HG02981 (cell line): ENCODE measurements at regions not wholly inside any gene's neighbourhood (a gene's known extent, or its start where the extent isn't known, plus 50 kb on each side); places are given as distances from the start of the nearest gene placed in this dataset.
"Not testable (repeated sequence)": the region's sequence is repeated elsewhere in the genome, so short reads cannot be mapped to it uniquely, and the experiment has no call there.

ENCODE experiments used
- ATAC-seq: cut with Tn5 transposase; IDR thresholded peaks from one replicate; pipeline ENCODE4 v1.9.1; 2021; ENCODE audit warnings: mild to moderate bottlenecking, moderate library complexity; ENCODE audit not compliant: unreplicated experiment

DNA sequence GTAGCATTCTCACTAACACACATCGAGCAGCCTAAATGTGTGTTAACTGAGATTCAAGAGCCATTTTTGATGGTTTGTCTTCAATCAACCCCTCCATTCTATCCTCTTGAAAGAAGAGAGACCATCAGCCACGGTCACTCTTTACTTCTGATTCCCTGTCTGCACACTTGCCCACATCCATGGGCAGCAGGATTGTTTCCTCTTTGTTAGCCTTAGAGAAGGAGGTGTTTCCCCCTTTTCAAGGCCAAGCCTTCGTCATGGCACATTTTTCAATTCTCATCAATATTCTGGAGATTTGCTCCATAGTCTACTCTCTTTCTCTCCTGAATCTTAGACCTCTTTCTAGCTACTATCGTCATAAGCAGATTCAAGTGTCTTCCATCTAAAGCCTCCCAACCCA lies 522.4 kb upstream of the NAALADL2 start:
- ATAC-seq: no peak

DNA sequence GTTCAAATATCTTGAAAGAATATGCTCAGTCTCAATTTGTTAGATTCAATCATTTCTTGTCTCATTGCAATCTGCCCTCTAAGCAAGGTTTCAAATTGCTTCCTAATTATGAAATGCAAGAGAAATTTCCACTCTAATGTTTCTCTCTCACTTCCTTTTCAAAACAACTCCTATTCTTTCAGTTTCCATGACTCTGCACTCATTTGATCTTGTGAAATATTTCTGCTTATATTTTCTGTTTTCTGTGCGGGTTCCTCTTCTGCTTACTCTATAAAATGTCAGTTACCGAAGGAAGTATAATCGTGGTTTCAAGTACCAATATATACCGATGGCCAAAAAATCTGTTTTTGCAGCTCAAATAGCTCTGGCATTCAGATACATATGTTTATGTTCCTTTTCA lies 521.9 kb upstream of the NAALADL2 start:
- no peak for ATAC-seq

DNA sequence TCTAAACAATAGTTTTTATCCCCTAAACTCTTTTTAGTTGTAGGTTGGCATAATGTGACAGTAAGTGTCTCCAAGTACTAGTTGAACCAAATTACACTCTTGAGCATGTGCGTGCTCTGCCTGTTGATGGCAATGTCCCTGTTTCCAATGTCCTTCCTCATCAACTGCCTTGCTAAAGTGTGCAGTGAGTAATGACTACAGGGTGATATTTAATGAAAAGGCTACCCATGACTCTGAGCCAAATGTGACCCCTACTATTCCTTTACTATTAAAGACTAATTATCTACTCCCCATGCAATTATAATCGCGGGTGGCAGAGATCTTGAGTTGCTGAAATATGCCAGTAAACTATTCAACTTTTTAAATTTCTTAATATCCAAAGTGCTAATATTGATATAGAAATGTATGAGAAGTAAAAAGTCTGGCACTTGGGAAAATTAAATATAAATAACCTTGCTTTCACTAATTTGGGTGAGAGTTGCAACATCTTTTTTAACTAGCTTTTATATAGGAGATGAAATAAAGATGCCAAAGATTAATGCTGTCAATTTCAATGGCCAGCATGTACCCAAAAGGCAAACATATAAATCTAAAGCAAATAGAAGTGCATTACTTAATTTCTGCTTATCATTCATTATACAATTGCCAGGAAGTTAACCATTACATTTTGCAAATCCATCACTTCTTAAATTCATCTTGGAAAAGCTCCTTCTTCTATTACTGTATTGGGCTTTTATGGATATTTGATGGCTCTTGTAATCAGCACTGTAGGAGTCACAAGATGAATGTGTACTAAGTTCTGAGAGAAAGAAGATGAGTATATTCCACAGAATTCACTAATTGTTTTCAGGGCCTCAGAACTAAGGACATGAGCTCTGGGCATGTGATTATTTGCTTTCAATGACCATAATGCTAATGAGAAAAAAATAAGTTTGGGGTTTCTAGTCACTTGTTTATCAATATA lies 518.2 kb upstream of the NAALADL2 start:
- no peak for ATAC-seq

DNA sequence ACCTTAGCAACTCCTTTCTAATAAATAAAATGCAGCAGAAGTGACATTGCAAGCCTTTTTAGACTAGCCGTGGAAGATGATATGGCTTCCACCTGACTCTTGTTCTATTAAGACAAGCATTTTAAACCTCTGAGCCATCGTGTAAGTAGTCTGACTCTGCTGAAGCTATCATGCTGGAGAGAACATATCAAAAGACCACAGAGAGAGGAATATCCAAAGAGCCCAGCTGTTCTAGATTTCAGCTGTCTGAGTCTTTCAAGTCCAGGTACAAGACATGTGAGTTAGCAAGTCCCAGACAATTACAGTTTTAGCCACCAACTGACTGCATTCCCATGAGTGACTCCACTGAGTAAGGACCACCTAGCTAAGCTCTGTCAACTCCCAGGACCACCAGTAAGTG lies 517.0 kb upstream of the NAALADL2 start:
- ATAC-seq: no peak

DNA sequence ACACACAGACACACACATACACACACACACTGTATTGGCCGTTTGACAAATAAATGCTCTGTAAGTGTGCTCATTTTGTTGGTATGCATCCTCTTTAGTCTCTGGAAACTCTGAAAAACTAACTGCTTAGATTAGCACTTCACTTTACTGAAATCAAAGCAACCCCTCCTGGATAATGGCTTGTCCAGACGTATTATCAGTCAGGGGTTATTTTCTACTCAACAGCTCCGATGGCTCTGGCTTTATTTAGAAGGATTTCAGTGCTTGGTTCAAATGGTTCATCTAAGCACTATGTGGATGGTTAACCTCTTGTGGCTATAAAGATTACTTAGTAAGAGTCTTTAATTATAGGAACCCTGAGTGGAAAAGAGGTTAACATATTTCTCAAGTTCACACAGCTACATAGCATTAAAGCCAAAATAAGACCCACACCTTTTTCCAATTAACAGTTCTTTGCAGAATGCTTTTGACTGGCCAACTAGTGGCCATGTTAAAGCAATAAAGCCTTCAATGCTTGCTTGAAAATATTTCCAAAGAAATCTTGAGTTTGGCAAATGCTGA lies 516.1 kb upstream of the NAALADL2 start:
- ATAC-seq: no peak

DNA sequence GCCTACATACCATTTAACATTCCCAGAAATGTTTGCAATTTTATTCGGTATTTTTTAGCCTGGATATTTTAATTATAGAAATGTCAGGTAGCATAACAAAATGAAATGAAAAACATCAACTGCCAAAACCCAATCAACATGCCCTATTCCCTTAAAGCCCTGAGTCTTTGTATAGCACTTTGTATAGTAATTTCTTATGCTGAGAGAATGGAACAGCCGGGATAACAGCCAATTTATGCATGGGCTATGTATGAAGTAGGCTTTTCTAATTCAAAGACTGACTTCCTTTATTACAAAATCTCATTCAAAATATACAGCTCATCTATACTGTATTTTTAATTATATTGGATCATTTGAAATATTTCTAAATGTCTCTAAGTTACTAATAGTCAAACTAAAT lies 513.0 kb upstream of the NAALADL2 start:
- no peak for ATAC-seq

DNA sequence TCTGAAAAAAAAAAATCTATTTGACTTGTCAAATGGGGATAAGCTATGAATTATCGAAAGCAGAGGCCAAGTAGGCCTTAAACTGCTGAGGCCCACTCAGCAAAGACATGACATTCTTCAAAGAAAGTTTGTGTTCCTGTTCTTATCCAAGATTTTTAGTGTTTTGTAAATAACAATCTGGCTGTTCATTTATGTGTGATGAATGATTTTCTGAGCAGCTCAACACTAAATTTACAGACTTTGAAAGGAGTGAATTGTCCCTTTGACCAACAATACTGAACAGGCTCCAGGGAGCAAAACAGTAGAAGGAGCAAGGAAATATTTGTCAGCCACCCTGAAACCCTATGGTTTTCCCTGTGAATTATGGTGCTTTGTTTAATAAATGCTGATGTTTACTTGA lies 512.6 kb upstream of the NAALADL2 start:
- ATAC-seq: no peak

DNA sequence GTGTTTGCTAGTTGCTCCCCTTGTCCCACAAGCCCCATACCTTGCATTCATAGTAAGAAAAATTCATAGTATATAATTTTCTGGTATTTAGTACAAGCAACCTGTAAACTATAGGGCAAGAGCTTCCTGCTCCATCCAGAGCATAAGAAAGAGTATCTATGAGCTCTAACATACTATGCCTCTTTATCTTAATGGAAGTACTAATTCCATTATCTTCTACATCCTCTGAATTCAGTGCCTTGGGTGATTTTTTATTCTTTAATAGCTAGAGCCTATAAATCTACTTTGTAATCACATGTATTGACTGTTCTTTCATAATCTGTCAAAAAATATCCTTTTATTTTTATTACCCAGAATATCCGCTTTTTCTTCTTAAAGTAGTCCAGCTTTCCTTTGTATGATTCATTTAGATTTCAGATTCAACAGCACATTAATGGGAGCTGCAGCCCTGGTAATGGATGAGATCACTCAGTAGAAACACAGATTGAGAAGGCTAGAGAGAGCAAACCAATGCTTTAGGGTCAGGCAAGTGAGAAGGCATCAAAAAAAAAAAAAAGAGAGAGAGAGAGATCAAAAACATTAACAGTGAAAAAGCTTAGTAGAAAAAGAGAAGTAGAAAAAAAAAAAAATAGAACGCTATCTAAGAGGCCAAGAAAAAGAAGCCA lies 511.5 kb upstream of the NAALADL2 start:
- ATAC-seq: no peak

DNA sequence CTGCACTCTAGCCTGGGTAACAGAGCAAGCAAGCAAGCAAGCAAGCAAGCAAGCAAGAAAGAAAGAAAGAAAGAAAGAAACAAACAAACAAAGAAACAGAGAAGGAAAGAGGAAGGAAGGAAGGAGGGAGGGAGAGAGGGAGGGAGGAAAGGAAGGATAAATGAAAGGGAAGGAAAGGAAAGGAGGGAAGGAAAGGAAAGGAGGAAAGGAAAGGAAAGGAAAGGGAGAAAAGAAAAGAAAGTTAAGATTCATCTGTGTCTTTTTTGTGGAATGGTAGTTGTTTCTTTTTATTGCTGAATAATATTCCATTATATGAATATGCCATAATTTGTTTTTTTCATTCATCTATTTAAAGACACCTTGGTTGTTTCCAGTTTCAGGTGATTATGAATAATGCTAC lies 506.9 kb upstream of the NAALADL2 start:
- no peak for ATAC-seq

DNA sequence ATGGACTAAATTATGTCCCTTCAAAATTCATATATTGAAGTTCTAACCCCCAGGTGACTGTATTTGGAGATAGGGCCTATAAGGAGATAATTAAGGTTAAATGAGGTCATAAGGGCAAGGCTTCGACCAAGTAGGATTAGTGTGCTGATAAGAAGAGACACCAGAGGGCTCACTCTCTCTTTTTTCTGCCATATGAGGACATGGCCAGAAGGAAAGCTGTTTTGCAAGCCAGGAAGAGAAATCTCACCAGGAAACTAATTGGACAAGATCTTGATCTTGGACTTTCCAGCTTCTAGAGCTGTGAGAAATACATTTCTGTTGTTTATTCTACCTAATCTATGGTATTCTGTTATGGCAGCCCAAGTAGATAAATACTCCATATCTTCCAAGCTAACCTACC lies 503.6 kb upstream of the NAALADL2 start:
- ATAC-seq: no peak

DNA sequence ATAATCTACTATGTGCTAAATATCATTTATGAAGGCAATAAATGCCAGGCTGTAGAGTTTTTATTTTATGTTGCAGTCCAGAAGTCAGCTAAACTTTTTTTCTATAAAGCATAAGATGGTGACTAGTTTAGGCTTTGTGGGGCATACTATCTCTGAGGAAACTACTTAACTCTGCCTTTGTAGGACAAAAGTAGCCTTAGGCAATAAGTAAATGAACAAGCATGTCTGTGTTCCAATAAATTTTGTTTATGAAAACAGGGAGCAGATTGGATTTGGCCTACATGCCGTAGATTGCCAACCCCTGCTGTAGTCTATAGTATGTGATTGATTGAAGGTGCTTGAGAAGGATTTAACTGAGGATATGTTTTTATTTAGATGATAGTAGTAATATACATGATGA lies 502.5 kb upstream of the NAALADL2 start:
- ATAC-seq: no peak

DNA sequence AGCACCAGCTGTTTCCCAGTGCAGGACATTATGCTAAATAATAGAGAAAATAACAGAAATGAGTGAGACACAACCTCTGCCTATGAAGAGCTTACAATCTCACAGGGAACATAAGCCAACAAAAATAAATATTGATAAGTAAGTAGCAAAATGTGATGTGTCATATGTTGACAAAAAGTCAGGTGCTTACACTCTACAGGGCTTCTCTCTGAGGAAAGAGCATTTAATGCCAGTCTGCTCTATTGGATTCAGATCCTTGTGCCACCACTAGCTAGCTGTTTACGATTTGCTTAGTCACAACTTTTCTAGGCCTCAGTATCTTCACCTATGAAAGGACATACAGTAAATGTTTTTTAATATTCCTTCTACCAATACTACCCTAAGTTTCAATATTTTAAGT lies 500.9 kb upstream of the NAALADL2 start:
- no peak for ATAC-seq

DNA sequence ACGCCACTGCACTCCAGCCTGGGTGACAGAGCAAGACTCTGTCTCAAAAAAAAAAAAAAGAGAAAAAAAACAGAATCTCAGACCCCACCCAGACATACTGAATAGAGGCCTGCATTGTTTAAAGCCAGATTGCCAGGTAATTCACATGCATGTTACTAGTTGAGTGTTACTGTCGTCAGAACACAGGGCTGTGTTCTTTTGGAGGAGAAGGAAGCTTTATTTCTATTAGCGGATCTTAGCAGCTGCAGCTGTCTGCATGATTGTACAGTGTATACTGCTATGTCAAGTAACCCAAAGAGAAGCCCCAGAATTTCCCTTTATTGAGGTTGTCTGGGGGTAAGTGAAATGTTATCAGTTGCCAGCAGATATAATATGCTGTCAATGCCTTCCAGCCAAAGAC lies 496.6 kb upstream of the NAALADL2 start:
- no peak for ATAC-seq

DNA sequence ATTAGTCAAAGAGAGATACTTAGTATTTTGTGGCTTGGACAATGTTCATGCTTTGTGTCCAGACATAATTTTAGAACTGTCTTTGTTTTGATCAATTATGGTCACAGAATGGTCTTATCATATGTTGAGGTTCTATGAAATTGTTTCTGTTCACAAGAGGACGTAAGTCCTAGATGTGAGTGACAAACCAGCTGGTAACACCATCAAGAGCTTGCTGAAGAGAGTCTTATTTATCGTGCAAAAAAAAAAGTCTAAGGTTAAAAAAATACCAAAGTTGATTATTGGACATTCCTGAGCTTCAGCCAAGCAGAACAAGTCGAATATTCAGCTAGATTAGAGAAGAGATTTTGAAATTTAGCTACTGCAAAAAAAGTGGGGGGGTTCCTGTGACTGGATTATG lies 495.9 kb upstream of the NAALADL2 start:
- no peak for ATAC-seq

DNA sequence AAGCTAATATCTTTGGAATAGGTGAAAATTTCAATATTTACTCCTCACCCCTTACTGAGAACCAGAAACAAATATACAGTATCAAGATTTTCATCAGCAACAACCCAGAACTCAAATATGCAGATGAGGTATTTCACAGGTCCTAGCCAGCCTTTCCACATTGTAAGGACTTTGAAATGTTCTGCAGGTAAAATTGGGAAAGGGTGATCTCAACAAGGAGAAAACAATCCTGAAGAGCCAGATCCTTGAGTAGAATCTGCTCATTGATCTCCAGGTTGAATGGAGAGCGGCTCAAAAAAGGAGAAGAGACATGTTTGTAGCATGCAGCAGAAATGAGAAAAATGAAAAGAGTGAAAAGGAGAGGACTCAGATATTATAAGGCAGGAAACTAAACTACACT lies 493.3 kb upstream of the NAALADL2 start:
- ATAC-seq: no peak

DNA sequence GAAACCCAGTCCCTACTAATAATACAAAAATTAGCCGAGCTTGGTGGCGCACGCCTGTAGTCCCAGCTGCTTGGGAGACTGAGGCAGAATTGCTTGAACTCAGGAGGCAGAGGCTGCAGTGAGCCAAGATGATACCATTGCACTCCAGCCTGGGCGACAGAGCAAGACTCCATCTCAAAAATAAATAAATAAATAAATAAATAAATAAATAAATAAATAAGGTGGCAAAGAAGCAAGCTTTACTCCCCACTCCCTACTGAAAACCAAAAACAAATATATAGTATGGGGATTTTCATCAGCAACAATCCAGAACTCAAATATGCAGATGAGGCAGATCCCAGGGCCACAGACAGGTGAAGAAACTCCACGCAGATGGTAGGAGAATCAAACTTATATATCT lies 492.2 kb upstream of the NAALADL2 start:
- ATAC-seq: not testable (repeated sequence)

DNA sequence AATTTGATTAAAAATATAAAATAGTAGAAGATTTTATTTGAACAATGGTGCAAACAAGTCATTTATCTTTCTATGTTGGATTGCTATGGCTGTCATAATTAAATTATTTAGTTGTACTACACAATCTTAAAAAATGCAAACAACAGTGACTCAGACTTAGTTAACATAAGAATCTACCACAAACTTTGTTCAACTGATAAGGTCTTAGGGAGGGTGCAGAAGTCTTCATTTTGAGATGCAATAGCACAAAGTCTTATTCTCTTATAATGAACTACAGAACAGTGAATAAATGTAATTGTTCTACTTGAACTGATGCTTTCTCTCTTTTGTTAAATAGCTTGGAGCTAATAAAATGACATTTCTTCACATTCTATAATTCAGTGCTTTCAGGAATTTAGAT lies 482.8 kb upstream of the NAALADL2 start:
- no peak for ATAC-seq

DNA sequence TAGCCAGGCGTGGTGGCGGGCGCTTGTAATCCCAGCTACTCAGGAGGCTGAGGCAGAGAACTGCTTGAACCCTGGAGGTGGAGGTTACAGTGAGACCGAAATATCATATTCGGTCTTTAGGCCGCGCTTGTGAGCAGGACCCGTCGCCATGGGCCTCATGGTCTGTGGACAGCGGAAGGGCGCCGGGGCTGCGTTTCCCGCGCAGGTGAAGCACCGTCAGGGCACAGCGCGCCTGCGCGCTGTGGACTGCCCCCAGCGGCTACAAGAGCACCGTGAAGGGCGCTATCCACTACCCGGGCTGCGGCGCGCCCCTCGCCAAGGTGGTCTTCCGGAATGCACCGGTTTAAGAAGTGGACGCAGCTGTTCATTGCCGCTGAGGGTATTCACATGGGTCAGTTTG lies 482.0 kb upstream of the NAALADL2 start:
- no peak for ATAC-seq

DNA sequence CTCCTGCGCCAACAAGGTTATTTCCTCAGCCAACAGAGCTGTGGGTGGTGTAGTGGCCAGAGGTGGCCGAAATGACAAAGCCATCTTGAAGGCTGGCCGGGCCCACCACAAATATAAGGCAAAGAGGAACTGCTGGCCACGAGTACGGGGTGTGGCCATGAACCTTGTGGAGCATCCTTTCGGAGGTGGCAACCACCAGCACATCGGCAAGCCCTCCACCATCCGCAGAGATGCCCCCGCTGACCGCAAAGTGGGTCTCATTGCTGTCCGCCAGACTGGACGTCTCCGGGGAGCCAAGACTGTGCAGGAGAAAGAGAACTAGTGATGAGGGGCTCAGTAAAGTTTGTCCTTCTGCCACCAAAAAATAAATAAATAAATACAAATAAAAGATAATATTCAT lies 481.4 kb upstream of the NAALADL2 start:
- no peak for ATAC-seq

DNA sequence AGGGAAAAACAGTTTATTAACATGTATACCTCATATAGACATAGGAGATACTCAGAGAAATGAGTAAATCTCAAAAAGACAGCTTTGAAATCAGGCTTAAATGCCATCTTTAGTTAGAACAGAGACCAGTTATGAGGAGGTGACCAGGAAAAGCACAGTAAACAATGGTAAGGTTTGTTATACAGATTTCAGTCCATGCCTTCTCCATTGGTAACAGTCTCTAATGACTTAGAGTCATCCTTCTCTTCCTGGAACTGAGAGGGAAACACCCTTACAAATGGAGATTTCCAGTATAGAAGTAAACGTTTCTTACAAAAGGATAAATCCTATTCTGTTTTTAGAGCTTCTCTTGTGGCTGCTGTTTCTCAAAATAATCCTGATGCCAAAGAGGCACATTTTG lies 476.3 kb upstream of the NAALADL2 start:
- no peak for ATAC-seq

DNA sequence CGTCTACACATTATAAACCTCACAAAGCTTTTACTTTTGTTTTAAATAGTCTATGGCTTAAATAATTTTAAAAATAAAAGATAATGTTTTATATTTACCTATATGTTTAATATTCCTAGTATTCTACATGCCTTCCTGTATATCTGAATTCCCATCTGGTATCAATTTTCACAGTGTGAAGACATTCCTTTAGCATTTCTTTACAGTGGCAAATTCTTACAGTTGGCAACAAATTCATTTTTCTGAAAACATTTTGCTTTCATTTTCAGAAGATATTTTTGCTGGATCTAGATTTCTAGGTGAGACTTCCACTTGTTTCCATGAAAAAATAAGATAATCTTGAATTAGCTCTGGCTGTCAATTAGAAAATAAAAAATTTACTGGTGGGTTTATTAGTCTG lies 471.4 kb upstream of the NAALADL2 start:
- no peak for ATAC-seq

DNA sequence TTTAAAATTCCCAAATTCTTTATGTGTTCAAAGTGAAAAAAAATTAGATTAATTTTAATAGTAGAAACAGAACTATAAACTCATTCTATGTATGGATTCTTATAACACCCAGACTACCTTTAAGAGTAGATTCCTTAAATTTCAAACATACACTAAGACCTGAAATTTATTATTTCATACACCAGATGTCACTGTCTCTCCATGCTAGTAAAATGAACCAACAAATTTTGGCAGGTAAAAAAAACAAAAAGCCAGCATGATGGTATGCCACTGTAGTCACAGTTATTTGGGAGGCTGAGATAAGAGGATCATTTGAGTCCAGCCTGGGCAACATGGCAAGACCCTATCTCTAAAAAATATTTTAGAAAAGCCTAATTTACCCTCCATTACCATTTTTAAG lies 461.3 kb upstream of the NAALADL2 start:
- ATAC-seq: no peak
